DOHH2 (cell line): ENCODE measurements at regions not wholly inside any gene's neighbourhood (a gene's known extent, or its start where the extent isn't known, plus 50 kb on each side); places are given as distances from the start of the nearest gene placed in this dataset.

Experiments
- EZH2phosphoT487 ChIP-seq: fragments of 200-600 bp; sonication (generic); IDR thresholded peaks from 2 replicates; pipeline ENCODE4 v1.6.1; 2017; ENCODE audit warnings: borderline replicate concordance, mild to moderate bottlenecking, antibody characterized with exemption, low read length, moderate library complexity, mixed read lengths
- TF ChIP-seq, protein P1 (sequence below): fragments of 200-600 bp; sonication (generic); IDR thresholded peaks from one replicate; pipeline ENCODE4 v1.5.1; 2014; ENCODE audit warnings: antibody characterized with exemption, mild to moderate bottlenecking, low read depth, low read length; ENCODE audit not compliant: poor library complexity, severe bottlenecking

DNA sequence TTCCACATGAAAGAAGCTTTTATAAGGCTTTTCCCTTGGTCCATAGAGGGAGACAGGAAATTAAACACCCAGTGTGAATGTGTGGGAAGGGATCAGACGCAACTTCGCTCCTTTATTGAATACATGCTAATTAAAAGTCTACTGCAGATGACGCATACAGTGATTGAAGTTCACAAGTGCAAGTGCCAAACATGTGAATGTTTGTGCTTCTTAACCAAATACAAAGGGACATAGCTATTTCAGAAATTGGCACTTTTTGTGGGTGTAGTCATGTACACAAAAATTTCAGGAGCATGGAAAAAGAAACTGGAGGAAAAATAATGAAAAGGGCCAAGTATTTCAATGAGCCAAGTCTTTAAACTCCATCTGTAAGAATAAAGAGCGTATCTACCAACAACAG is 283.7 kb downstream of the SKAP2 start:
- TF ChIP-seq, protein P1, sequence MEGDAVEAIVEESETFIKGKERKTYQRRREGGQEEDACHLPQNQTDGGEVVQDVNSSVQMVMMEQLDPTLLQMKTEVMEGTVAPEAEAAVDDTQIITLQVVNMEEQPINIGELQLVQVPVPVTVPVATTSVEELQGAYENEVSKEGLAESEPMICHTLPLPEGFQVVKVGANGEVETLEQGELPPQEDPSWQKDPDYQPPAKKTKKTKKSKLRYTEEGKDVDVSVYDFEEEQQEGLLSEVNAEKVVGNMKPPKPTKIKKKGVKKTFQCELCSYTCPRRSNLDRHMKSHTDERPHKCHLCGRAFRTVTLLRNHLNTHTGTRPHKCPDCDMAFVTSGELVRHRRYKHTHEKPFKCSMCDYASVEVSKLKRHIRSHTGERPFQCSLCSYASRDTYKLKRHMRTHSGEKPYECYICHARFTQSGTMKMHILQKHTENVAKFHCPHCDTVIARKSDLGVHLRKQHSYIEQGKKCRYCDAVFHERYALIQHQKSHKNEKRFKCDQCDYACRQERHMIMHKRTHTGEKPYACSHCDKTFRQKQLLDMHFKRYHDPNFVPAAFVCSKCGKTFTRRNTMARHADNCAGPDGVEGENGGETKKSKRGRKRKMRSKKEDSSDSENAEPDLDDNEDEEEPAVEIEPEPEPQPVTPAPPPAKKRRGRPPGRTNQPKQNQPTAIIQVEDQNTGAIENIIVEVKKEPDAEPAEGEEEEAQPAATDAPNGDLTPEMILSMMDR, result no peak
- no peak for TF ChIP-seq EZH2phosphoT487
